IMR-90 (cell line): ENCODE measurements at regions not wholly inside any gene's neighbourhood (a gene's known extent, or its start where the extent isn't known, plus 50 kb on each side); places are given as distances from the start of the nearest gene placed in this dataset.

Experiments
- ATAC-seq: fragments of 200-7000 bp; cut with Tn5 transposase; 2 replicates; pipeline ENCODE4 v1.9.1; 2020; ENCODE audit warnings: low read depth, mild to moderate bottlenecking, moderate library complexity
- BruUV-seq: library from RNA; stranded (reverse); fragments of 400-500 nt; replicated peaks from 2 replicates; lab custom pipeline; 2021; lab: Mats Ljungman, UMichigan
- CTCF ChIA-PET: fragments of 300-600 bp; formaldehyde crosslinking; extraction: SDS; loops from one replicate; lab custom pipeline; 2021; ENCODE audit warnings: antibody characterized with exemption; lab: Yijun Ruan, JAX
- POLR2A ChIA-PET: fragments of 300-600 bp; sonication (Branson Sonifier 250); formaldehyde crosslinking; loops from one replicate; lab custom pipeline; 2022; ENCODE audit warnings: antibody characterized with exemption; ENCODE audit not compliant: unreplicated experiment; lab: Charles Lee
- DNase-seq: peaks from one replicate; pipeline ENCODE4 v3.0.0; 2013
- H2AFZ ChIP-seq: replicated peaks from 2 replicates; pipeline ENCODE3; 2013; ENCODE audit warnings: low read length, mild to moderate bottlenecking; ENCODE audit not compliant: poor library complexity
- H2AK5ac ChIP-seq: 2 replicates; pipeline ENCODE4 v1.6.1; 2013; ENCODE audit warnings: low read depth, low read length, inconsistent platforms
- H2AK9ac ChIP-seq: replicated peaks from 2 replicates; pipeline ENCODE3; 2013; ENCODE audit warnings: mild to moderate bottlenecking, low read depth, low read length, moderate library complexity; ENCODE audit not compliant: poor library complexity
- H2BK120ac ChIP-seq: 2 replicates; pipeline ENCODE4 v1.6.1; 2013; ENCODE audit warnings: low read depth, low read length, inconsistent platforms
- H2BK15ac ChIP-seq: 3 replicates; pipeline ENCODE4 v1.6.1; 2013; ENCODE audit warnings: low read depth, low read length, inconsistent platforms
- H2BK20ac ChIP-seq: 2 replicates; pipeline ENCODE4 v1.6.1; 2013; ENCODE audit warnings: low read depth, mild to moderate bottlenecking, inconsistent platforms, low read length, moderate library complexity
- H2BK5ac ChIP-seq: 2 replicates; pipeline ENCODE4 v1.6.1; 2013; ENCODE audit warnings: mild to moderate bottlenecking, low read depth, low read length, inconsistent platforms; ENCODE audit not compliant: poor library complexity, severe bottlenecking
- H3K14ac ChIP-seq: replicated peaks from 2 replicates; pipeline ENCODE4 v1.6.1; 2013; ENCODE audit warnings: low read depth, low read length, inconsistent platforms
- H3K18ac ChIP-seq: 2 replicates; pipeline ENCODE4 v1.6.1; 2013; ENCODE audit warnings: low read depth, low read length, control low read depth
- H3K23ac ChIP-seq: 2 replicates; pipeline ENCODE4 v1.6.1; 2013; ENCODE audit warnings: low read depth, low read length, inconsistent platforms
- H3K27ac ChIP-seq: 2 replicates; pipeline ENCODE4 v1.5.1; 2013; ENCODE audit warnings: mild to moderate bottlenecking, control low read depth, low read length; ENCODE audit not compliant: insufficient read depth
- H3K27me3 ChIP-seq: 2 replicates; pipeline ENCODE4 v1.6.1; 2013; ENCODE audit warnings: low read length; ENCODE audit not compliant: control insufficient read depth, insufficient read depth
- H3K36me3 ChIP-seq: 2 replicates; pipeline ENCODE4 v1.6.1; 2013; ENCODE audit warnings: low read length, mixed read lengths; ENCODE audit not compliant: control insufficient read depth, insufficient read depth
- H3K4ac ChIP-seq: 2 replicates; pipeline ENCODE4 v1.6.1; 2013; ENCODE audit warnings: low read depth, low read length, inconsistent platforms
- H3K4me1 ChIP-seq: 2 replicates; pipeline ENCODE4 v1.6.1; 2013; ENCODE audit warnings: low read length, mixed read lengths; ENCODE audit not compliant: control insufficient read depth, insufficient read depth
- H3K4me2 ChIP-seq: 2 replicates; pipeline ENCODE4 v1.6.1; 2013; ENCODE audit warnings: low read depth, mild to moderate bottlenecking, control low read depth, low read length, moderate library complexity
- H3K4me3 ChIP-seq: 2 replicates; pipeline ENCODE4 v1.5.1; 2013; ENCODE audit warnings: low read depth, mild to moderate bottlenecking, control low read depth, low read length, moderate library complexity; ENCODE audit not compliant: insufficient read depth
- H3K56ac ChIP-seq: 2 replicates; pipeline ENCODE4 v1.6.1; 2013; ENCODE audit warnings: low read length, inconsistent platforms; ENCODE audit not compliant: insufficient read depth; ENCODE audit errors: extremely low read depth
- H3K79me1 ChIP-seq, 2 experiments: 2 replicates each; pipeline ENCODE4 v1.6.1; 2013; ENCODE audit warnings: low read length in 2 of 2, inconsistent platforms in 1 of 2, low read depth in 1 of 2
- H3K9ac ChIP-seq: 2 replicates; pipeline ENCODE4 v1.6.1; 2013; ENCODE audit warnings: low read depth, low read length, control low read depth
- H3K9me1 ChIP-seq: 2 replicates; pipeline ENCODE4 v1.6.1; 2013; ENCODE audit warnings: low read length, inconsistent platforms; ENCODE audit not compliant: insufficient read depth
- H3K9me3 ChIP-seq: 2 replicates; pipeline ENCODE4 v1.6.1; 2013; ENCODE audit warnings: low read length; ENCODE audit not compliant: control insufficient read depth, insufficient read depth
- H4K20me1 ChIP-seq: 2 replicates; pipeline ENCODE4 v1.6.1; 2013; ENCODE audit warnings: low read length, inconsistent platforms; ENCODE audit not compliant: insufficient read depth
- H4K5ac ChIP-seq: 2 replicates; pipeline ENCODE4 v1.6.1; 2013; ENCODE audit warnings: mild to moderate bottlenecking, low read depth, low read length, control low read depth
- H4K8ac ChIP-seq, 2 experiments: 2 replicates each; pipeline ENCODE4 v1.6.1; 2013; ENCODE audit warnings: low read depth in 2 of 2, low read length in 2 of 2, control low read depth in 1 of 2, inconsistent platforms in 1 of 2
- H4K91ac ChIP-seq: 2 replicates; pipeline ENCODE4 v1.6.1; 2013; ENCODE audit warnings: low read depth, low read length, inconsistent platforms; ENCODE audit not compliant: insufficient read depth
- RAD21 ChIP-seq: IDR thresholded peaks from 2 replicates; pipeline ENCODE4 v1.6.1; 2012; ENCODE audit warnings: low read length, improper control_type of control experiment
- RCOR1 ChIP-seq: IDR thresholded peaks from 2 replicates; pipeline ENCODE4 v1.6.1; 2012; ENCODE audit warnings: mild to moderate bottlenecking, low read length, improper control_type of control experiment; ENCODE audit not compliant: insufficient replicate concordance
- WGBS, 2 experiments: methylation state at CpG; one replicate each; pipeline versions ENCODE4 v1.1.5 to v1.1.7; 2013; ENCODE audit warnings: missing lambda C conversion rate in 2 of 2; ENCODE audit not compliant: insufficient read length in 1 of 2; ENCODE audit errors: extremely low coverage in 2 of 2; 5-methylcytosine and 5-hydroxymethylcytosine counted together
- dilution Hi-C: fragments of 300-500 bp; cut with HindIII; formaldehyde crosslinking; loops from one replicate; pipeline ENCODE4 v1.14.3; 2018; ENCODE audit warnings: low sequenced_read_pairs; ENCODE audit not compliant: unreplicated experiment
- in situ Hi-C: fragments of 300-500 bp; cut with MboI; formaldehyde crosslinking; loops from 3 replicates; pipeline ENCODE4 v1.14.3; 2019; ENCODE audit warnings: low sequenced_read_pairs, inconsistent platforms, mixed read lengths
- intact Hi-C: fragments of 100-400 bp; cut with micrococcal nuclease; formaldehyde crosslinking; loops from 2 replicates; pipeline ENCODE4 v1.10.0; 2022
- TF ChIP-seq, protein P1 (sequence below): conservative IDR thresholded peaks from 2 replicates; pipeline ENCODE4 v1.5.1; 2012; ENCODE audit warnings: mild to moderate bottlenecking, low read depth, low read length, improper control_type of control experiment

GRCh38 chr5:36743891-36744772 lies 132.4 kb upstream of the NIPBL start:
- Histone ChIP-seq H3K4me3 (peak overlapping the region; percentile 43), H3K4ac (no peak overlapping the region), H3K9me1 (peaks cover 2% of the 10 kb centered on the region; the same call in 1 of the 2 replicates), H2BK20ac (no peak overlapping the region), H2AFZ (peak overlapping the region; percentile 84), H4K91ac (no peak overlapping the region), H3K56ac (no peak overlapping the region), H3K79me1 (no peaks in the 10 kb centered on the region), H3K9ac (no peak overlapping the region), H2BK15ac (no peak overlapping the region), H3K27ac (no peak overlapping the region), H2BK120ac (no peak overlapping the region), H4K20me1 (no peaks in the 10 kb centered on the region), H2BK5ac (no peak overlapping the region), H3K23ac (no peak overlapping the region), H2AK9ac (no peak overlapping the region), H3K9me3 (no peaks in the 10 kb centered on the region), H3K36me3 (no peaks in the 10 kb centered on the region), H3K14ac (no peak overlapping the region), H3K18ac (no peak overlapping the region), H4K5ac (no peak overlapping the region), H4K8ac (no peak overlapping the region), H3K4me2 (peak overlapping the region; percentile 67), H3K4me1 (peaks cover 4% of the 10 kb centered on the region), H2AK5ac (no peak overlapping the region), H3K27me3 (peaks cover 25% of the 10 kb centered on the region)
- POLR2A ChIA-PET = no interaction called here
- intact Hi-C loops (loop anchor here (2.0 kb wide), 2 partner anchors 127 to 261 kb away; no protein-coding TSS in a partner anchor), in situ Hi-C loops (loop anchor here (5.0 to 10.0 kb wide), 2 partner anchors 118 to 261 kb away; no protein-coding TSS in a partner anchor), dilution Hi-C loops (no loop called here)
- CTCF ChIA-PET = interaction anchor here (1.1 to 1.7 kb wide), 6 partner anchors 9 to 261 kb away, joined by 3 to 8 read pairs (median 4); no protein-coding TSS in a partner anchor
- peak; percentile 63 for DNase-seq
- no TSS peak for BruUV-seq
- TF ChIP-seq, protein P1, sequence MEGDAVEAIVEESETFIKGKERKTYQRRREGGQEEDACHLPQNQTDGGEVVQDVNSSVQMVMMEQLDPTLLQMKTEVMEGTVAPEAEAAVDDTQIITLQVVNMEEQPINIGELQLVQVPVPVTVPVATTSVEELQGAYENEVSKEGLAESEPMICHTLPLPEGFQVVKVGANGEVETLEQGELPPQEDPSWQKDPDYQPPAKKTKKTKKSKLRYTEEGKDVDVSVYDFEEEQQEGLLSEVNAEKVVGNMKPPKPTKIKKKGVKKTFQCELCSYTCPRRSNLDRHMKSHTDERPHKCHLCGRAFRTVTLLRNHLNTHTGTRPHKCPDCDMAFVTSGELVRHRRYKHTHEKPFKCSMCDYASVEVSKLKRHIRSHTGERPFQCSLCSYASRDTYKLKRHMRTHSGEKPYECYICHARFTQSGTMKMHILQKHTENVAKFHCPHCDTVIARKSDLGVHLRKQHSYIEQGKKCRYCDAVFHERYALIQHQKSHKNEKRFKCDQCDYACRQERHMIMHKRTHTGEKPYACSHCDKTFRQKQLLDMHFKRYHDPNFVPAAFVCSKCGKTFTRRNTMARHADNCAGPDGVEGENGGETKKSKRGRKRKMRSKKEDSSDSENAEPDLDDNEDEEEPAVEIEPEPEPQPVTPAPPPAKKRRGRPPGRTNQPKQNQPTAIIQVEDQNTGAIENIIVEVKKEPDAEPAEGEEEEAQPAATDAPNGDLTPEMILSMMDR = peak; percentile 62
- TF ChIP-seq RAD21 (peak; percentile 36; the same call in 1 of the 2 replicates), RCOR1 (no peak)
- 15% methylated on average over 7 of the region's 22 CpGs; no CpG with 5 or more reads in 1 of the 2 experiments for WGBS, 2 experiments
- ATAC-seq = peak; percentile 87
